Stimulated activated CD8-positive, alpha-beta memory T cell treated with anti-CD3 and anti-CD28 coated beads, Interleukin-2, amount 100 ng/mL, for 1 hour (primary cell): ENCODE measurements at regions not wholly inside any gene's neighbourhood (a gene's known extent, or its start where the extent isn't known, plus 50 kb on each side); places are given as distances from the start of the nearest gene placed in this dataset.

ENCODE experiments used
- DNase-seq, 2 donors: peaks; one replicate each; pipeline ENCODE4 v3.0.0-alpha.2; 2020; ENCODE audit warnings: low read depth in 2 of 2

DNA sequence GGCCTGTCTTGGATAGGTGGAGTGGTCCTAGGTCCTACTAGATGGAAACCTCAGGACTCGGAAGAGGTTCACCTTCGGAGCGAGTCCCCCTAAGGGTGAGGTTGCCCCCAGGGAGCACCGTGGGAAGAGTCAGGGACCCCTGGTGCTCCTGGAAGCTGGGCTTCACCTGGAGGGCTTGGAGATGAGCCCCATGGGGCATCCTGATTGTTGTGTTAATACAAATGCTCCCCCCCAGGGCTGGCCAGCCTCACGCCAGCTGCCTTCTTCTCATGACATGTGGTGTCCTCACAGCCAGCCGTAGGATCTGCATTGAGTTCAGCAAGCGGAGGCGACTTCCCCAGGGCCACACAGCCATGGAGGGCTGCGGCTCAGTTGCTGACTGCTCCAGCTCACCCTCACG is 1487.5 kb downstream of the BRD1 start:
- DNase-seq: no peak

DNA sequence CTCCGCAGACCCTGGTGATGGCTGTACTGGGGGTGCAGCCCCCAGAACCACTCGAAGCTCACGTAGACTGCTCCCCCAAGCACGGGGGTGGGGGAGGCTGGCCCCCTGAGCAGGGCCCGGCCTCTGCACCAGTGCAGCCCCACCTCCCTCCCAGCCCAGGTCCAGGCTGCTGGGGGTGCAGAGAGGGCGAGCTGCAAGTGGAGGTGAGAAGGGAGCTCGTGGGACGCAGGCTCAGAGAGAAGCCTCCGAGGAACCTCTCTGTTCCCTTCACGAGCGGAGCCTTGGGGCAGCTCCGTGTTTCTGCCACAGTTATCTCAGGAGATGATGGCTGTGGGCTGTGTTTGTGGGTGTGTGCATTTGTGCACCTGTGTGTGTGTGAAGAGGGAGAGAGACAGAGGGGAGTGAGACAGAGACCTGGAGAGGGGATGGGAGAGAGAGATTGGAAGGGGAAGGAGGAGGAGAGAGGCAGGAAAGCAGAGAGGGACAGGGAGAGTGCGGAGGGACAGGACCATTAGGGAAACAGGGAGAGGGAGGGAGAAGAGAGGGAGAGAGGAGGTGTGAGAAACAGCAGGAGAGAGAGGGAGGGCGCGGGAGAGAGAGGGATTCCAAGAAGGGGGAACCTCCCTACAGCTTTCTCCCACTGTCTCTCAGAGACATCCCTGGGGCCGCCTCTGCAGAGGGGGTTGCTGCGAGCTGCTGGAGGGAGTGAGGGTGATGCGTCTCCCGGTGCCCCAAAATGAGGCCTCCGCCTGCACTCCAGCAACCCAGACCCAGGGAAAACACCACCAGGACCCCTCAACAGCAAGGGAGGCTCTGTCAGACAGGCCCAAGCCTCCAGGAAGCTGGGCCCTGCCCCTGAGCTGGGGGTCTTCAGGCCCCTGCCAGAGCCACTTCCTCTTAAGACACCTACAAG is 1488.6 kb downstream of the BRD1 start:
- no peak for DNase-seq

DNA sequence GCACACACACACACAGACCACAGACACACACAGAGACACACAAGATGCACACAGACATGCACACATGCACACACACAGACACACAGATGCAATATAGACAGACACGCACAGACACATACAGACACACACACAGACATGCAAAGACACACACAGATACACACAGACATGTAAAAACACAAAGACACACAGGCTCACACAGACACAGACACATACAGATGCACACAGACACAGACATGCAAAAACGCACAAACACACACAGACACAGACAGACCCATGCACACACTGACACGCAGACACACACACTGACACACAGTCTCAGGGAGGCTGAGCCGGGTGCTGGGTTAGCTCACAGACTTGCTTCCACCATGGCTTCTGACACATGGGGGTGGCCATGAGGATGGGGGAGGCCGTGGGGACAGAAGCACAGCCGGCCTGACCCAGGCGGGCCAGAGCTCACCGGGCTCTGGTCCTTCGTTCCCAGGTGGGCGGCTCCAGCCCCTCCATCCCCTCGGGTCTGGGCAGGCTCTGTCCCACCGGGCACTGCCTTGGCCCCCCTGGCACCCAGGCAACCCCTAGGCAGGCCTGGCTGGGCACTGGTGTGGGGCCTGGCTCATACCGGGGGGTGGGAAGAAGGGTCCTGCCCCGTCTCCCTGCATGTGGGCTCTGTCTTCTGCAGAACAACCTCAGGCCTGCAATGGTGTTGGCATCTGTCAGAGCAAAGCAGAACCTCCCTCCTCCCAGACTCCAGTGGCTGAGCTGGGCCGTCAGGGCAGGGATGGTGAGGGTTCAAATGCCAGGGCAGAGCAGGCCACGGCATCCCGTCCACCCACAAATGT is 1489.5 kb downstream of the BRD1 start:
- DNase-seq: no peak

DNA sequence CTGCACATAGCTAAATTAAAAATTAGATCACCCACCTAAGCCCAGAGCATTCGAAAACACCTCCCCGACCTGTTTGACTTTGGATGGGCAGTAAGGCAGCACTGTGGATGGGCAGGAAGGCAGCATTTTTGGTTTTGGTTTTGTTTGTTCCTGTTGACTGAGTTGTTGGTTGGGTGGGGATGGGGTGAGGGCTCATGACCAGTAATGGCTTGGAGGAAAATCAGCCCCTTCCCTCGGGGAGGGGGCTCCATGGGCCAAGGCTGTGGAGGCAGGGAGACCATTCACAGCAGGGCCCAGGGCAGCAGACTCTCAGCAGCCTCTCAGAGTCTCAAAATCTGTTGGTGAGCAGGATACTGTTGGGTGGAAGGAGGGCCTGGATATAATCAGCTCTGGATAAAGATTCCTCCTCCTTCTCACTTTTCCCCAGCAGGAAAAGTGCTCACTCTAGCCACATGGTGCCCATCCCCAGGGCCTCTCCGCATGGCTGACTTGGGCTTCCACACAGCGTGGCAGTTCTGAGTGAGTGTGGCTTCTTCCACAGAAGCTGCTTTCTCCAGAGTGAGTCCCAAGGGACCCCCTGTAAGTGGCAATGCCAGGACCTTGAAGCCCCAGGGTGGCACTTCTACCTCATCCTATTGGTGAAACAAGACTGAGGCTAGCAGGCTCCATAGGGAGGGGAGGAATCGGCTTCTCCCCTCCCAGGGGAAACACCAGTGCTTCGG is 1491.2 kb downstream of the BRD1 start:
- no peak for DNase-seq

DNA sequence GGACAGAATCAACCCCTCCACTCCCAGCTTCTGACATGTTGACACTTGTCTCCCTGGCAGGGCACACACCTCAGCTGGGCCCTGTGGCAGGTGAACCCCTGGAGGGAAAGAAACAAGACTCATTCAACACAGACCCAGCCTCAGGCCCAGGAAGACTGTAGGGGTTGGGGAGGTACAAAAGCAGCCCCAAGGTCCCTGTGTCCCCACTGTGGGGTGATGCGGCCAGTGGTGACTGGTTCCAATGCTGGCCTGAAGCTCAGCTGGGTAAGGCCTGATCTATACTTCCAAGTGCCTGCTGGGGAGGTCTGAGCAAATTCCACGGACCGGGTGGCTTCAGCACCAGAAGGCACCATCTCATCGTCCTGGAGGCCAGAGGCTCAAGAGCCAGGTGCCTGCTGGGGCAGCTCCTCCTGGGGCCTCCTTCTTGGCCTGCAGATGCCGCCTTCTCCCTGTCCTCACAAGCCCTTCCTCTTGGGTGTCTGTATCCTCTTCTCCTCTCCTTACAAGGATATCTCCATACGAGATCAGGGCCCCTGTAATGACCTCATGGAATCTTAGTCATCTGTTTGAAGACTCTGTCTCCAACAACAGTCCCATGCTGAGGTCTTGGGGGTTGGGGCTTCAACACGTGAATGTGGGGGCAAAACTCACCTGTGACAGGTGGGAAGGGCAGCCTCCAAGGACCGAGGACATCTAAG is 1492.1 kb downstream of the BRD1 start:
- no peak for DNase-seq

DNA sequence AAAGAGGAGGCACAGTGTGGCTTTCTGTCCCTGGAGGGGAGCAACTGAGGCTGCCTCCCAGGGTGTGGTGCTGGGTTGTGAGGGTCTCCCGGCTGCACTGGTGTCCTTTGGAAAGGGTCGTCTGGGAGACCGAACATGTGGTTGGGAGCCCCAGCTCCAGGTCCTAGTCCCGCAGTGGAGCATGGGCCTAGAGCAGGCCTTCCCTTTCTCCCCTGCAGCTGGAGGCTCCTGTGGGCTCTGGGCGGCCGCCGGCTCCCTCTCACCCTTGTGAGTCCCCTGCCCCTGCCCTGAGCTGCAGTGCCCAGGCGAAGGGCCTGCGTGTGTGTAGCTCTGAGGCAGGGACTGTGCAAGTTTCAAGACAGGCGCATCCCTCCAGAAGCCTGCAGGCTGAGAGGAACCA is 1492.7 kb downstream of the BRD1 start:
- DNase-seq: no peak

DNA sequence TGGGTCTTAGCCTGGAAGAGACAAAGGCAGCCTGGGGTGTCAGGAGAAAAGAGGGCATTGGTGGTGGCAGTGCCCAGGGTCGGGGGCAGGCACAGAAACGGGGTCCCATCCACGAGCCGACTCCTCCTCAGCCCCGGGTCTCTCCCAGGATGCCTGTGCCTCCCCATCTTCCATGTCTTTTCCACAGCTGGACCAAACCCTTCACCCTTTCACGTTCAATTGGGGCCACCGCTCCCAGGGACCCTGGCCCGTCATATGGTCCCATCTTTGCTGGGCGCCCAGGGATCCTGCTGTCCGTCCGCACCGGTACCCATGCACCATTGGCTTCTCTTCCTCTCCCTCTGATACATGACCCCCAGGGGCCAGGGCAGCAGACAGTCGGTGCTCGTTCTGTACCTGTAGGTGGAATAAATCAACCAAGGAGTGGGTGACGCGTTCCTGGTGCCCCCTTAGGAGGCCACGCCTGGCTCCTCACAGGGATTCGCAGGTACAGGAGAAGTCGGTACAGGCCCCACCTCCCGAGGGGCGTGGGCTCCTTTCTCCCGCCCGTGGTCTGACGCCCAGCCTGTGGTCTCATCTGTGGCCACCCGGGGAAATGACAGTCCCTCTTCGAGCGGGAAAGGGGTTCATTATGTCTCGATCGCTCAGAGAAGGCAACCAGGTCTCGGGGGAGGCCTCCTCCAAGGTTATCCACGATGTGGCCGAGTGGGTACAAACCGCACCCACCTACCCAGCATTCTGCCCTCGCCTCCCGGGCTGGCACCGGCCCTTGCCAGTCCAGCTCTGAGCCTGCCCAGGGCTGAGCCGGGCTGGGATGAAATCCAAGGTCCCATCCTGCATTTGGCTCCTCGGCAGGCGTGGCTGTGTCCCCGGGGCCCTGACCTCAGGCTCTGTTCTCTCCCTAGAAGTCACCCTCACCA is 1493.6 kb downstream of the BRD1 start:
- no peak for DNase-seq

DNA sequence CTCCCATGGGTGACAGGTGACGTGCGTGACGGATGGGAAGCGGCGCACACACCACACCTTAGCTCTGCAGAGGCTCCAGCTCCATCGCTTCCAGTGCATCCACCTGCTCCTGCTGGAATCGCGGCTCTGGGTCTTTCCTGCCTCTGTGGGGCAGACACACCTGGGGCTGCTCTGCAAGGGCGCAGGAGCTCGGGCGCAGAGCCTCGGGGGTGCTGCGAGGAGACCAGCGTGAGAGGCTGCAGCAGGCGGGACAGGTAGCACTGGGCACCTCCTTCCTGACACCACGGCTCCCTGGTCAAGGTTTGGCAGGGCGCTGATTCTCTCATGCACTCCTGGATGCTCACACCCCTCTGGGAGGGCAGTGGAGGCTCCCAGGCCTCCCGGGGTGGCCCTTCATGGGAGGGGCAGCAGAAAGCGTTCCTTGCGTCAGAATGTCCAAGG is 1494.3 kb downstream of the BRD1 start:
- no peak for DNase-seq

DNA sequence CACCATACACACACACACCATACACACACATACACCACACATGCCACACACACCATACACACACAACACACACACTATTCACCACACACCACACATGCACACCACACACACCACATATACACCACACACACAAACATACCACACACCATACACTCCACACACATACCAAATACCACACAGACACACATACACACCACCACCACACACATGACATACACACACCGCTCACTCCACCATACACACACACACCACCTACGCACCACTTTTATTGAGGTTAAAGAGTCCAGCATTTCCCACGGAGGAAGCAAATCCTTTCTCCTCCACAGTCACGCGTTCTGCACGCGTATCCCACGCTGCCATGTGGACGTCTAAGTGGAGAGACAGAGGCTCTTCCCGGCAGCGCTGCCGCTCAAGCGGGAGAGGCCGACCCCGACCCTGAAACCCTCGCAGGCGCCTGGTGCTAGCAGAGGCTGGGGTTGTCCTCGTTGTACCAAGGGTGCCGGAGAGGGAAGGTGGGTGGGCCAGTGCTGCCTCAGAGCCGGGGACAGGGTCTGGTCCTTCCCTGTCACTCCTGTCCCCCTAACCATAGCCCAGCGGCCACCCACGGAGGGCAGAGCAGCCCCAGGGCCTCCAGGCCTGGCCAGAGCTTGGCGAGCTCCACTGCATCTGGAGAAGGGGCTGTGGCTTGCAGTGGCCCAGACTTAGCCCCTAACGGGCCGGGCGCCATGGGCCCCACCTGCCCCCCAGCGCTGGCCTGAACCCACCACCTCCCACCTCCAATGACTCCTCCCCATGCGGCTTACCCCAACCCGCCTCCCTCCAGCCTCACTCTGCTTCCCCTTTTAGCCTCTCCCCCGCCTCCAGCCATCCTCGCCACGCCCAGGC is 1495.0 kb downstream of the BRD1 start:
- no peak for DNase-seq

DNA sequence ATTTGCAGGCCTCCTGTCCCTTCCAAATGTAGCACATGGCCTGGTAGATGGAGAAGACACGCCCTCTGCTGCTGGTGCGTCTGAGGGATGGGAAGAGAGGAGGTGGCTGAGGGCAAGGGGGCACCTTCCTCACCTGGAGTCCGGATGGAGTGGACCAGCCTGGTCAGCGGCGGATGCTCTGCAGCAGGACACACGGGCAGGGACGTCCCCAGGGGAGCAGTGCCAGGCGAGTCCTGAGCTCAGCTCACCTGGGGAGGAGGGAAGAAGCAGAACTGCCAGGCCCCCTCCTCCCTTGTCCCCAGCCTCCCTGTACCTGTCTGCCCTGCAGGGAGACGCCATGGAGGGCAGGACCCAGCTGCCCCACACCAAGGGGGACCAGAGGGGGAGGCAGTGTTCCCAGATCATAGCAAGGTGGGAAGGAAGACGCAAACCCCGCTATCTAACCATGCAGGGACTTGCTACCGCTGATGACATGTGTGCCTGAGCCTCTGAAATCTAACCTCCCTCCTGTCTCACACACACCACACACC is 1495.9 kb downstream of the BRD1 start:
- DNase-seq: no peak

DNA sequence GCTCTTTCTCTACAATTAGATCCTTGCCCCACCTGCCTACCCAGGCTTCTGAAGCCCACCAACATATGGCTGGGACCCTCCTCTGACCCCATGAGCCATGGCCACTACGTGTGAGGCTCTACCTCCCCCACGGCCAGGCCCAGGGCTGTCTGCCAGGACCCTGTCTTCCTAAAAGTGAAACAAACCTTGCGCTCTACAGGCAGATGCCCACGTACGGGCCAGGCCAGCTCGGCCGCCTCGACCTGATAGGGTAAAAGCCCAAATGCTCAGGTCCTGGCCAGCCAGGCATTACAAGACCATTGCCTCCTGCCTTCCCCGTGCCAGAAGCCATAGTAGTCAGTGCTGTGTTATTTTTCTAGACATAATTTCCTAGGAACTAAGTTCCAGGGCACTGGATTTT is 1496.4 kb downstream of the BRD1 start:
- no peak for DNase-seq

DNA sequence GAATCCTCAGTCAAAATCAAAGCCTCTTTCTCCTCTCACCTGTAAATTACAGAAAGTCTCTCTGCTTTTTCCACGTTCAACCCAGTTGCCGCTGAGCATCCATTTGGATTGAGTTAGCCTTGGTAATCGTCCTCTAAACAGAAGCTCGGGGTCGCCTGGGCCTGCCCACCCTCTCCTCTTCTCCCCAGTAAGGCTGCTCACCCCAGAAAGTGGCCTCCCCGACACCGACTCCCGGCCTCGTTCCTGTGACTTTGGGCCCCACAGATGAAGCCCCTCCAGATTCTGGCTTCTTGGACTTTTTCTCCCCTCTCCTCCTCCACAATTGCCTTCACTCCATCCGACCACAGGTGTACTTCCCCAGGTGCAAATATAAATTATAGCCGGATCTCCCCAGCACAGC is 1500.0 kb downstream of the BRD1 start:
- no peak for DNase-seq

DNA sequence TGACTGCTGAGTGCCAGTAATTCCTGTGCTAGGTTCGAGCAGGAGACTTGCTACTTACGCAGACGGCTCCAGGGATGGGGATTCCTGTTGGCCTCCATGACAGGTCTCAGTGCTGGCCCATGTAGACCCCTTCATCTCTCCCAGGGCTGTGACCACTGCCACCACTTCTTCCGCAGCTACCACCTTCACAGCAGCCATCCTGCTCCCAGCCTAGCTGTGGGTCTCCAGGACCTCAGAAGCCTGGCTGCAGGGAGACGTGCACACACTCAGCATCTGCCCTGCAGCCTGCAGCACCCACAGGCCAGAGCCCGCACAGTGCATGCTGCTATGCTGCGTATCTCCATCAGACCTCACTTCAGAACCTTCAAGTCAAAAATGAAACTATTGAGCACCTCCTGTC is 1503.9 kb downstream of the BRD1 start:
- DNase-seq: no peak

DNA sequence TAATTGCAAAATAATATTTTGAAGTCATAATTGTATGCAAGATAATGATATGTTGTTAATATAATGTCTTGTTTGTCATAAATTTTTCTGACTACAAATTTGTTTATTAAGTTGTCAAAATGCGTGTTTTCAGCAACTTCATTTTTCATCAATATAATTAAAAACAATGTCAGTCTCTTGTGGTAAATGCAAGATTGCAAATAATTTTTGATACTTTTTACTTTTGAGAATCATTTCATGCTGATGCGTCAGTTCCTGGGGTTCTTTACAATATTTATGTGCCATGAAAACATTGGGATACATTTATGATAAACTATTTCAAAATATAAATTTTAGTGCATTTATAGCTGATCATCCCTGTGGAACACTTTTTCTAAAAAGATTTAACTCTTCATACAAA is 1504.8 kb downstream of the BRD1 start:
- DNase-seq: no peak

DNA sequence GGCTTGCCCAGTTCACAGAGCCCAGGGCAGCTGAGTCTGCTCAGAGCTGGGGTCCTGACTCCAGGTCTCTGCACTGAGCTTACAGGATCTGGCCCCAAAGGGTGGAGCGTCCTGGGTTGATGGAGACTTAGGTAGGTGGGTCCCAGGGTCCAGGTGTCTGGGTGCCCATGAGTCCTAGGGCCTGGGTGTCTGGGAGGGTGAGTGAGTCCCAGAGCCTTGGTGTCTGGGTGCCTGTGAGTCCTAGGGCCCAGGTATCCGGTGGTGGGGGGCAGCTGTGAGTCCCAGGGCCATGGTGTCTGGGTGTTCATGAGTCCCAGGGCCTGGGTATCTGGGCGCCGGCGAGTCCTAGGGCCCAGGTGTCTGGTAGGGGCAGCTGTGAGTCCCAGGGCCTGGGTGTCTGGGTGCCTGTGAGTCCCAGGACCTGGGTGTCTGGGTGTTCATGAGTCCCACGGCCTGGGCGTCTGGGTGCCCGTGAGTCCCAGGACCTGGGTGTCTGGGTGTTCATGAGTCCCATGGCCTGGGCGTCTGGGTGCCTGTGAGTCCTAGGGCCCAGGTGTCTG is 1505.6 kb downstream of the BRD1 start:
- no peak for DNase-seq

DNA sequence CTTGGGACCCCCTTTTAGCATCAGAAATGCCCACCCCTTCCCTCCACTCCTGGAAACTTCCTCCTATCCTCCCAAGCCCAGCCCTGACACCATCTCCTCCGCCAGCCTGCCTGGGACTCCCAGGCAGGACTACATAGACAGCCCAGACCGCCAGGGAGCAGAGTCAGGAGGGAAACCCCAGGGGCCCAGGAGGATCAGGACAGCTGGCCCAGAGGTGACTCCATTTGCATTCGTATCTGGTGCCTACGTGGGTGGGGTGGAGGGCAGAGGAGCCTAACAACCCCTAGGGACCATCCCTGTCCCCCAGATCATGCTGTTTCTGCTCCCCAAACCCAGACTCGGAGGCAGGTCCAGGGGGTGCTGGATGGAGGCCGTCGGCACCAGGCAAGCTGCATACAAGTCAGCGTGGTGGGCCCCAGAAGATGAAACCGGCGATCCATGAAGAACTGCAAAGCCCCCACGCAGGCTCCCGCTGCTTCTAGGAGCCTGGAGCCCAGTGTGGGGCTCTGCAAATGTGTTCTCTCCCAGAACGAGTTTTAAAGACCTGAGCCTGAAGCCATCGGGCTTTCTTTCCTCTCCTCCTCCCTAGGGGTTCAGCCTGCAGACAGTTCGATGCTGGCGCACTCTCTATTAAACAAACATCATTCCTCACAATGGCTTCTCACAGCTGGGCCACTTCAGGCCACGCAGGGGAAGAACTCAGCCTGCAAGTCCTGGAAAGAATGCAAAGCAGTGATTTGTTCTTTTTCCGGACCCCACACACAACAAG is 1506.8 kb downstream of the BRD1 start:
- no peak for DNase-seq

DNA sequence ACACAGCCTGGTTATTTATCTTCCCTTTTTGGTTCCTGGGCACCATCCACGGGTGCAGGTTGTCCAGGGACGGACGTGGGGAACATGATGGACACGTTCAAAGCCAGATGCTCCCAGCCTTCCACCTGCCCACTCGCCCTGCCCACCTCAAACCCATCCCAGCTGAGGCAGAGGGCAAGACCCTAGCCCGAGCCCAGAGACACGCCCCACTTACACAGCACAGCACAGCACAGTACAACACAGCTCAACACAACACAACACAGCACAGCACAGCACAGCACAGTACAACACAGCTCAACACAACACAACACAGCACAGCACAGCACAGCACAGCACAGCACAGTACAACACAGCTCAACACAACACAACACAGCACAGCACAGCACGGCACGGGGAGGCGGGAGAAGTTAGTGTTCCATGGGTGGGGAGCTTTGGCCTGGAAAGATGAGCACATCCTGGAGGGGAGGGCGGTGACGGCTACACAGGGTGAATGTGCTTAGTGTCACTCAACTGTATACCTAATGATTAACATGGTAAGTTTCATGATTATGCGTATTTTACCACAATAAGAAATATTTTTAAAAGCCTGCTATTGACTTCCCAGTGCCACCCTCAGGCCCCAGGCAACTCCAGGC is 1507.5 kb downstream of the BRD1 start:
- DNase-seq: no peak
